IMR-90 (cell line): ENCODE measurements at regions not wholly inside any gene's neighbourhood (a gene's known extent, or its start where the extent isn't known, plus 50 kb on each side); places are given as distances from the start of the nearest gene placed in this dataset.

Experiments used
- ATAC-seq: fragments of 200-7000 bp; cut with Tn5 transposase; 2 replicates; pipeline ENCODE4 v1.9.1; 2020; ENCODE audit warnings: low read depth, mild to moderate bottlenecking, moderate library complexity
- BruUV-seq: library from RNA; stranded (reverse); fragments of 400-500 nt; replicated peaks from 2 replicates; lab custom pipeline; 2021; lab: Mats Ljungman, UMichigan
- CTCF ChIA-PET: fragments of 300-600 bp; formaldehyde crosslinking; extraction: SDS; loops from one replicate; lab custom pipeline; 2021; ENCODE audit warnings: antibody characterized with exemption; lab: Yijun Ruan, JAX
- POLR2A ChIA-PET: fragments of 300-600 bp; sonication (Branson Sonifier 250); formaldehyde crosslinking; loops from one replicate; lab custom pipeline; 2022; ENCODE audit warnings: antibody characterized with exemption; ENCODE audit not compliant: unreplicated experiment; lab: Charles Lee
- DNase-seq: peaks from one replicate; pipeline ENCODE4 v3.0.0; 2013
- H2AFZ ChIP-seq: replicated peaks from 2 replicates; pipeline ENCODE3; 2013; ENCODE audit warnings: low read length, mild to moderate bottlenecking; ENCODE audit not compliant: poor library complexity
- H2AK5ac ChIP-seq: 2 replicates; pipeline ENCODE4 v1.6.1; 2013; ENCODE audit warnings: low read depth, low read length, inconsistent platforms
- H2AK9ac ChIP-seq: replicated peaks from 2 replicates; pipeline ENCODE3; 2013; ENCODE audit warnings: mild to moderate bottlenecking, low read depth, low read length, moderate library complexity; ENCODE audit not compliant: poor library complexity
- H2BK120ac ChIP-seq: 2 replicates; pipeline ENCODE4 v1.6.1; 2013; ENCODE audit warnings: low read depth, low read length, inconsistent platforms
- H2BK15ac ChIP-seq: 3 replicates; pipeline ENCODE4 v1.6.1; 2013; ENCODE audit warnings: low read depth, low read length, inconsistent platforms
- H2BK20ac ChIP-seq: 2 replicates; pipeline ENCODE4 v1.6.1; 2013; ENCODE audit warnings: low read depth, mild to moderate bottlenecking, inconsistent platforms, low read length, moderate library complexity
- H2BK5ac ChIP-seq: 2 replicates; pipeline ENCODE4 v1.6.1; 2013; ENCODE audit warnings: mild to moderate bottlenecking, low read depth, low read length, inconsistent platforms; ENCODE audit not compliant: poor library complexity, severe bottlenecking
- H3K14ac ChIP-seq: replicated peaks from 2 replicates; pipeline ENCODE4 v1.6.1; 2013; ENCODE audit warnings: low read depth, low read length, inconsistent platforms
- H3K18ac ChIP-seq: 2 replicates; pipeline ENCODE4 v1.6.1; 2013; ENCODE audit warnings: low read depth, low read length, control low read depth
- H3K23ac ChIP-seq: 2 replicates; pipeline ENCODE4 v1.6.1; 2013; ENCODE audit warnings: low read depth, low read length, inconsistent platforms
- H3K27ac ChIP-seq: 2 replicates; pipeline ENCODE4 v1.5.1; 2013; ENCODE audit warnings: mild to moderate bottlenecking, control low read depth, low read length; ENCODE audit not compliant: insufficient read depth
- H3K27me3 ChIP-seq: 2 replicates; pipeline ENCODE4 v1.6.1; 2013; ENCODE audit warnings: low read length; ENCODE audit not compliant: control insufficient read depth, insufficient read depth
- H3K36me3 ChIP-seq: 2 replicates; pipeline ENCODE4 v1.6.1; 2013; ENCODE audit warnings: low read length, mixed read lengths; ENCODE audit not compliant: control insufficient read depth, insufficient read depth
- H3K4ac ChIP-seq: 2 replicates; pipeline ENCODE4 v1.6.1; 2013; ENCODE audit warnings: low read depth, low read length, inconsistent platforms
- H3K4me1 ChIP-seq: 2 replicates; pipeline ENCODE4 v1.6.1; 2013; ENCODE audit warnings: low read length, mixed read lengths; ENCODE audit not compliant: control insufficient read depth, insufficient read depth
- H3K4me2 ChIP-seq: 2 replicates; pipeline ENCODE4 v1.6.1; 2013; ENCODE audit warnings: low read depth, mild to moderate bottlenecking, control low read depth, low read length, moderate library complexity
- H3K4me3 ChIP-seq: 2 replicates; pipeline ENCODE4 v1.5.1; 2013; ENCODE audit warnings: low read depth, mild to moderate bottlenecking, control low read depth, low read length, moderate library complexity; ENCODE audit not compliant: insufficient read depth
- H3K56ac ChIP-seq: 2 replicates; pipeline ENCODE4 v1.6.1; 2013; ENCODE audit warnings: low read length, inconsistent platforms; ENCODE audit not compliant: insufficient read depth; ENCODE audit errors: extremely low read depth
- H3K79me1 ChIP-seq, 2 experiments: 2 replicates each; pipeline ENCODE4 v1.6.1; 2013; ENCODE audit warnings: low read length in 2 of 2, inconsistent platforms in 1 of 2, low read depth in 1 of 2
- H3K9ac ChIP-seq: 2 replicates; pipeline ENCODE4 v1.6.1; 2013; ENCODE audit warnings: low read depth, low read length, control low read depth
- H3K9me1 ChIP-seq: 2 replicates; pipeline ENCODE4 v1.6.1; 2013; ENCODE audit warnings: low read length, inconsistent platforms; ENCODE audit not compliant: insufficient read depth
- H3K9me3 ChIP-seq: 2 replicates; pipeline ENCODE4 v1.6.1; 2013; ENCODE audit warnings: low read length; ENCODE audit not compliant: control insufficient read depth, insufficient read depth
- H4K20me1 ChIP-seq: 2 replicates; pipeline ENCODE4 v1.6.1; 2013; ENCODE audit warnings: low read length, inconsistent platforms; ENCODE audit not compliant: insufficient read depth
- H4K5ac ChIP-seq: 2 replicates; pipeline ENCODE4 v1.6.1; 2013; ENCODE audit warnings: mild to moderate bottlenecking, low read depth, low read length, control low read depth
- H4K8ac ChIP-seq, 2 experiments: 2 replicates each; pipeline ENCODE4 v1.6.1; 2013; ENCODE audit warnings: low read depth in 2 of 2, low read length in 2 of 2, control low read depth in 1 of 2, inconsistent platforms in 1 of 2
- H4K91ac ChIP-seq: 2 replicates; pipeline ENCODE4 v1.6.1; 2013; ENCODE audit warnings: low read depth, low read length, inconsistent platforms; ENCODE audit not compliant: insufficient read depth
- MAFK ChIP-seq: IDR thresholded peaks from 2 replicates; pipeline ENCODE4 v1.6.1; 2012; ENCODE audit warnings: low read depth, low read length, improper control_type of control experiment
- NFE2L2 ChIP-seq: fragments of 150-350 bp; IDR thresholded peaks from 2 replicates; pipeline ENCODE4 v1.6.1; 2016; ENCODE audit warnings: low read depth, mild to moderate bottlenecking, low read length
- dilution Hi-C: fragments of 300-500 bp; cut with HindIII; formaldehyde crosslinking; loops from one replicate; pipeline ENCODE4 v1.14.3; 2018; ENCODE audit warnings: low sequenced_read_pairs; ENCODE audit not compliant: unreplicated experiment
- in situ Hi-C: fragments of 300-500 bp; cut with MboI; formaldehyde crosslinking; loops from 3 replicates; pipeline ENCODE4 v1.14.3; 2019; ENCODE audit warnings: low sequenced_read_pairs, inconsistent platforms, mixed read lengths
- intact Hi-C: fragments of 100-400 bp; cut with micrococcal nuclease; formaldehyde crosslinking; loops from 2 replicates; pipeline ENCODE4 v1.10.0; 2022

GRCh38 chr3:164190566-164190965 is 887.7 kb downstream of the SI start:
- ChIA-PET POLR2A (no interaction called here), CTCF (no interaction called here)
- Histone ChIP-seq H4K5ac (no peak overlapping the region), H3K79me1 (no peaks in the 10 kb centered on the region), H3K4me1 (no peaks in the 10 kb centered on the region), H4K8ac (no peak overlapping the region), H2AK5ac (no peak overlapping the region), H2AFZ (no peak overlapping the region), H2BK120ac (no peak overlapping the region), H4K91ac (no peak overlapping the region), H2AK9ac (no peak overlapping the region), H2BK15ac (no peak overlapping the region), H3K9me1 (no peaks in the 10 kb centered on the region), H3K36me3 (no peaks in the 10 kb centered on the region), H3K18ac (no peak overlapping the region), H4K20me1 (no peaks in the 10 kb centered on the region), H3K9me3 (peaks cover 10% of the 10 kb centered on the region), H3K27ac (no peak overlapping the region), H3K56ac (no peak overlapping the region), H2BK20ac (no peak overlapping the region), H3K4ac (no peak overlapping the region), H3K4me2 (no peak overlapping the region), H3K23ac (no peak overlapping the region), H3K14ac (no peak overlapping the region), H3K4me3 (no peak overlapping the region), H3K9ac (no peak overlapping the region), H2BK5ac (no peak overlapping the region), H3K27me3 (no peaks in the 10 kb centered on the region)
- ATAC-seq = no peak
- DNase-seq = no peak
- in situ Hi-C loops = no loop called here
- BruUV-seq = no TSS peak
- intact Hi-C loops = no loop called here
- dilution Hi-C loops = no loop called here
- TF ChIP-seq NFE2L2 (no peak), MAFK (0 out of 2 replicates have a peak, but pooled peaks have one; percentile 40)
